ENCODE measurements at regions not wholly inside any gene's neighbourhood (a gene's known extent, or its start where the extent isn't known, plus 50 kb on each side); places are given as distances from the start of the nearest gene placed in this dataset.

- no peak for TF ChIP-seq CTCF (IDR thresholded peaks at IDR 0.05; ENCODE audit: unreplicated experiment in 3 of 3)
- Mint-ChIP-seq H3K9me3 (no peaks in the 10 kb centered on the region), H3K4me3 (peak overlapping the region; percentile 82 to 86 (median 86)), H3K36me3 (ENCODE audit: low read depth) (no peaks in the 10 kb centered on the region), H3K4me1 (peaks cover 35% of the 10 kb centered on the region), H3K27me3 (ENCODE audit: low read depth) (peaks cover 44% of the 10 kb centered on the region), H3K27ac (peak overlapping the region; percentile 66 to 95 (median 81))
Measured at GRCh38 chr18:26654616-26655524, 106.5 kb upstream of the KCTD1 start.

GRCh38 chr18:26653943-26654615 is 105.7 kb upstream of the KCTD1 start:
- H3K4me3 Mint-ChIP-seq = peak overlapping the region; percentile 3 to 86 (median 86)
- no peaks in the 10 kb centered on the region for H3K36me3 Mint-ChIP-seq (ENCODE audit: low read depth)
- TF ChIP-seq CTCF (IDR thresholded peaks at IDR 0.05; ENCODE audit: unreplicated experiment in 3 of 3) = peak in 2 of 3 experiments; percentile 8 to 16
- peak overlapping the region in 2 of 3 experiments; percentile 66 to 95 for H3K27ac Mint-ChIP-seq
- no peaks in the 10 kb centered on the region for H3K9me3 Mint-ChIP-seq
- peaks cover 45% of the 10 kb centered on the region for H3K27me3 Mint-ChIP-seq (ENCODE audit: low read depth)
- H3K4me1 Mint-ChIP-seq = peaks cover 35% of the 10 kb centered on the region

GRCh38 chr18:26652501-26652900 is 104.1 kb upstream of the KCTD1 start:
- Mint-ChIP-seq H3K9me3 (no peaks in the 10 kb centered on the region), H3K36me3 (ENCODE audit: low read depth) (no peaks in the 10 kb centered on the region), H3K4me1 (peaks cover 25% of the 10 kb centered on the region), H3K27ac (no peak overlapping the region), H3K27me3 (ENCODE audit: low read depth) (peaks cover 39% of the 10 kb centered on the region), H3K4me3 (no peak overlapping the region)
- TF ChIP-seq CTCF (IDR thresholded peaks at IDR 0.05; ENCODE audit: unreplicated experiment in 3 of 3) = no peak

GRCh38 chr18:26650310-26651268 is 102.2 kb upstream of the KCTD1 start:
- Mint-ChIP-seq H3K9me3 (no peaks in the 10 kb centered on the region), H3K4me3 (peak overlapping the region in 1 of 3 experiments; percentile 3), H3K27ac (peak overlapping the region in 2 of 3 experiments; percentile 8 to 15), H3K4me1 (peaks cover 21% of the 10 kb centered on the region), H3K36me3 (ENCODE audit: low read depth) (no peaks in the 10 kb centered on the region), H3K27me3 (ENCODE audit: low read depth) (peaks cover 38% of the 10 kb centered on the region)
- TF ChIP-seq CTCF (IDR thresholded peaks at IDR 0.05; ENCODE audit: unreplicated experiment in 3 of 3) = no peak

- peaks cover 7% of the 10 kb centered on the region for H3K4me1 Mint-ChIP-seq
Measured at GRCh38 chr18:26649193-26649543, 100.8 kb upstream of the KCTD1 start.

More at GRCh38 chr18:26649193-26649543, 100.8 kb upstream of the KCTD1 start:
- no peak overlapping the region for H3K27ac Mint-ChIP-seq
- no peaks in the 10 kb centered on the region for H3K9me3 Mint-ChIP-seq
- no peak for TF ChIP-seq CTCF (IDR thresholded peaks at IDR 0.05; ENCODE audit: unreplicated experiment in 3 of 3)
- no peaks in the 10 kb centered on the region for H3K36me3 Mint-ChIP-seq (ENCODE audit: low read depth)
- H3K27me3 Mint-ChIP-seq (ENCODE audit: low read depth) = peaks cover 25% of the 10 kb centered on the region
- no peak overlapping the region for H3K4me3 Mint-ChIP-seq

Data from nephron (organoid).